Trophoblast cell (in vitro differentiated cells and primary cell): ENCODE measurements at regions not wholly inside any gene's neighbourhood (a gene's known extent, or its start where the extent isn't known, plus 50 kb on each side); places are given as distances from the start of the nearest gene placed in this dataset.

Source experiments
- DNase-seq, 2 donors: peaks; one replicate each; pipeline ENCODE4 v3.0.0-alpha.2; 2016
- H2AFZ ChIP-seq: 2 replicates; pipeline ENCODE4 v1.6.1; 2013; ENCODE audit warnings: low read length, moderate library complexity, mild to moderate bottlenecking; ENCODE audit not compliant: insufficient read depth, poor library complexity
- H2AK5ac ChIP-seq: 2 replicates; pipeline ENCODE4 v1.6.1; 2013; ENCODE audit warnings: mild to moderate bottlenecking, low read length
- H2BK120ac ChIP-seq: 2 replicates; pipeline ENCODE4 v1.6.1; 2013; ENCODE audit warnings: low read length, mild to moderate bottlenecking, moderate library complexity; ENCODE audit not compliant: insufficient read depth, poor library complexity
- H2BK12ac ChIP-seq: 2 replicates; pipeline ENCODE4 v1.6.1; 2013; ENCODE audit warnings: mild to moderate bottlenecking, low read length, moderate library complexity
- H2BK5ac ChIP-seq: 2 replicates; pipeline ENCODE4 v1.6.1; 2013; ENCODE audit warnings: low read length, low read depth, moderate library complexity, mild to moderate bottlenecking; ENCODE audit not compliant: poor library complexity
- H3K14ac ChIP-seq: 2 replicates; pipeline ENCODE4 v1.6.1; 2013; ENCODE audit warnings: mild to moderate bottlenecking, low read length
- H3K18ac ChIP-seq: 2 replicates; pipeline ENCODE4 v1.6.1; 2013; ENCODE audit warnings: mild to moderate bottlenecking, low read length
- H3K23ac ChIP-seq: 2 replicates; pipeline ENCODE4 v1.6.1; 2013; ENCODE audit warnings: low read length
- H3K27ac ChIP-seq: 2 replicates; pipeline ENCODE4 v1.5.1; 2013; ENCODE audit warnings: low read depth, mild to moderate bottlenecking, inconsistent platforms, low read length, moderate library complexity
- H3K27me3 ChIP-seq: 2 replicates; pipeline ENCODE4 v1.6.1; 2013; ENCODE audit warnings: inconsistent platforms, mild to moderate bottlenecking, low read length, moderate library complexity; ENCODE audit not compliant: insufficient read depth
- H3K36me3 ChIP-seq, 2 experiments: 1 replicate in 1 of 2; 2 replicates in 1 of 2; pipeline ENCODE4 v1.6.1; 2013; ENCODE audit warnings: low read length in 2 of 2, mild to moderate bottlenecking in 2 of 2, moderate library complexity in 1 of 2; ENCODE audit not compliant: insufficient read depth in 2 of 2, control insufficient read depth in 1 of 2
- H3K4ac ChIP-seq: 2 replicates; pipeline ENCODE4 v1.6.1; 2013; ENCODE audit warnings: low read depth, mild to moderate bottlenecking, low read length, moderate library complexity
- H3K4me1 ChIP-seq, 2 experiments: 1 replicate in 1 of 2; 2 replicates in 1 of 2; pipeline ENCODE4 v1.6.1; 2013; ENCODE audit warnings: low read length in 2 of 2, mild to moderate bottlenecking in 2 of 2, moderate library complexity in 1 of 2; ENCODE audit not compliant: insufficient read depth in 2 of 2, control insufficient read depth in 1 of 2
- H3K4me2 ChIP-seq: 2 replicates; pipeline ENCODE4 v1.6.1; 2013; ENCODE audit warnings: inconsistent platforms, mild to moderate bottlenecking, low read length, moderate library complexity
- H3K4me3 ChIP-seq: 2 replicates; pipeline ENCODE4 v1.5.1; 2013; ENCODE audit warnings: mild to moderate bottlenecking, low read depth, low read length, inconsistent platforms
- H3K79me1 ChIP-seq: one replicate; pipeline ENCODE4 v1.6.1; 2013; ENCODE audit warnings: low read length
- H3K79me2 ChIP-seq: 2 replicates; pipeline ENCODE4 v1.6.1; 2013; ENCODE audit warnings: low read length, mild to moderate bottlenecking; ENCODE audit not compliant: control insufficient read depth, insufficient read depth, poor library complexity
- H3K9ac ChIP-seq: 2 replicates; pipeline ENCODE4 v1.6.1; 2013; ENCODE audit warnings: mild to moderate bottlenecking, low read length
- H3K9me3 ChIP-seq: 2 replicates; pipeline ENCODE4 v1.6.1; 2013; ENCODE audit warnings: low read depth, mild to moderate bottlenecking, control low read depth, inconsistent platforms, low read length; ENCODE audit not compliant: insufficient read depth
- H4K12ac ChIP-seq: 2 replicates; pipeline ENCODE4 v1.6.1; 2013; ENCODE audit warnings: low read depth, mild to moderate bottlenecking, low read length, moderate library complexity
- H4K8ac ChIP-seq: 2 replicates; pipeline ENCODE4 v1.6.1; 2013; ENCODE audit warnings: low read depth, mild to moderate bottlenecking, low read length, moderate library complexity
- H4K91ac ChIP-seq: one replicate; pipeline ENCODE4 v1.6.1; 2013; ENCODE audit warnings: low read depth, mild to moderate bottlenecking, low read length, moderate library complexity
- WGBS: extraction: QIAGEN DNeasy Blood & Tissue Kit; methylation state at CpG from one replicate; pipeline ENCODE4 v1.1.7; 2013; ENCODE audit warnings: missing lambda C conversion rate; ENCODE audit not compliant: insufficient read length, insufficient coverage; ENCODE audit errors: extremely low coverage; 5-methylcytosine and 5-hydroxymethylcytosine counted together

DNA sequence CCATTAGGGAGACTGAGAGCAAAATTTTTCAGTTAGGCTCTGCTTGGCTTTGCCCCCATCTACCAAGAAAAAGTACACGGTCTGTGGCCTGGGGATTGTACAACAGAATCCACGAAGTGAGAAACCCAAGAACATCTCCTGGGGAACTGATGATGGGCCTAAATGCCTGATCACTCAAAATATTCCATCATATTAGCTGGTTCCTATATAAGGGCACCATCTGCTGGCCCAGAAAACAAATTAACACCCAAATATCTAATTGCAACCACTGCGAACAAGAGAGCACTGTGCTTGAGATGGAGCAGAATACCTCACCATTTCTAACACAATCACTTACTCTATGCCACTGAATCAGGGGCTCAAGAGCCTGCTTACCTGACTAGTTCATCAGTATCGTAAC lies 250.8 kb upstream of the RBMY1B start:
- H3K18ac ChIP-seq = no peak overlapping the region
- H3K9me3 ChIP-seq = peaks cover 2% of the 10 kb centered on the region
- DNase-seq = no peak
- H3K23ac ChIP-seq = no peak overlapping the region
- H4K91ac ChIP-seq = no peak overlapping the region
- H3K36me3 ChIP-seq = no peaks in the 10 kb centered on the region
- H3K4me2 ChIP-seq = no peak overlapping the region
- H2AK5ac ChIP-seq = no peak overlapping the region
- no peak overlapping the region for H3K14ac ChIP-seq
- H3K27me3 ChIP-seq = no peaks in the 10 kb centered on the region
- no CpG with 5 or more reads among the region's 4 CpGs for WGBS
- no peaks in the 10 kb centered on the region for H3K79me1 ChIP-seq
- no peak overlapping the region for H2BK12ac ChIP-seq
- H4K12ac ChIP-seq = no peak overlapping the region
- no peaks in the 10 kb centered on the region for H3K79me2 ChIP-seq
- no peak overlapping the region for H2AFZ ChIP-seq
- H2BK5ac ChIP-seq = no peak overlapping the region
- no peaks in the 10 kb centered on the region for H3K4me1 ChIP-seq
- H2BK120ac ChIP-seq = no peak overlapping the region
- H3K9ac ChIP-seq = no peak overlapping the region
- no peak overlapping the region for H4K8ac ChIP-seq
- no peak overlapping the region for H3K4me3 ChIP-seq
- H3K4ac ChIP-seq = no peak overlapping the region
- H3K27ac ChIP-seq = no peak overlapping the region

- no peaks in the 10 kb centered on the region for H3K79me1 ChIP-seq
- no peak overlapping the region for H4K91ac ChIP-seq
- H3K4ac ChIP-seq = no peak overlapping the region
- H3K9me3 ChIP-seq = peaks cover 2% of the 10 kb centered on the region
- no peak overlapping the region for H3K4me2 ChIP-seq
- no peaks in the 10 kb centered on the region for H3K36me3 ChIP-seq
- no peak overlapping the region for H3K9ac ChIP-seq
- no peak overlapping the region for H2BK5ac ChIP-seq
- no peak overlapping the region for H3K14ac ChIP-seq
- no peak overlapping the region for H3K27ac ChIP-seq
- H2BK120ac ChIP-seq = no peak overlapping the region
- no peaks in the 10 kb centered on the region for H3K27me3 ChIP-seq
- no CpG with 5 or more reads among the region's 4 CpGs for WGBS
- no peak for DNase-seq
- H2BK12ac ChIP-seq = no peak overlapping the region
- H2AK5ac ChIP-seq = no peak overlapping the region
- no peak overlapping the region for H4K8ac ChIP-seq
- no peaks in the 10 kb centered on the region for H3K4me1 ChIP-seq
- no peak overlapping the region for H3K4me3 ChIP-seq
- H3K18ac ChIP-seq = no peak overlapping the region
- H2AFZ ChIP-seq = no peak overlapping the region
- no peaks in the 10 kb centered on the region for H3K79me2 ChIP-seq
- no peak overlapping the region for H3K23ac ChIP-seq
- no peak overlapping the region for H4K12ac ChIP-seq
Measured at GRCh38 chrY:21261158-21261557, 250.0 kb upstream of the RBMY1B start.

DNA sequence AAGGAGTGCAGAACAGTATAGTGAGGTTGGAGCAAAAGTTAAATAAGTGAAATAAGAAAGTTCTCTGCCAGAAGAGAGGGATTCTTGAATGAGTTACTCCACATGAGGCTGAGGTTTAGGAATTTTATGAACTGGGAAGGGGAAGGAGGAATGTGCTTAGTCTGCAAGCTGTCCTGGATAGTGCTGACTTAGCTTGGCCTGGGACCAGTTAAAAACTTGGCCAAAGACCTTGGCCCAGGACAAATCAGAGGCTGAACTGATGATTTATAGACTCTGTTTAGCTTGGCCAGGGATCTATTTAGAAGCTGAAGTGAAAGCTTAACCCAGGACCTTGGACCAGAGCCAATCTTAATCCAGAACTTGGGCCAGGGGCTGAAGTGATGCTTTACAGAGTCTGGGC lies 244.4 kb upstream of the RBMY1B start:
- H3K4me3 ChIP-seq = no peak overlapping the region
- H3K79me1 ChIP-seq = no peaks in the 10 kb centered on the region
- no peak for DNase-seq
- H2AK5ac ChIP-seq = no peak overlapping the region
- no peaks in the 10 kb centered on the region for H3K4me1 ChIP-seq
- no peaks in the 10 kb centered on the region for H3K27me3 ChIP-seq
- no peak overlapping the region for H3K4ac ChIP-seq
- no peaks in the 10 kb centered on the region for H3K79me2 ChIP-seq
- H3K4me2 ChIP-seq = no peak overlapping the region
- H2AFZ ChIP-seq = no peak overlapping the region
- H2BK12ac ChIP-seq = no peak overlapping the region
- no peak overlapping the region for H2BK5ac ChIP-seq
- no peak overlapping the region for H3K9ac ChIP-seq
- H4K12ac ChIP-seq = no peak overlapping the region
- H3K9me3 ChIP-seq = peaks cover 2% of the 10 kb centered on the region
- no peak overlapping the region for H3K27ac ChIP-seq
- no peak overlapping the region for H3K23ac ChIP-seq
- no peak overlapping the region for H3K18ac ChIP-seq
- H2BK120ac ChIP-seq = no peak overlapping the region
- no peak overlapping the region for H3K14ac ChIP-seq
- H3K36me3 ChIP-seq = no peaks in the 10 kb centered on the region
- H4K8ac ChIP-seq = no peak overlapping the region
- H4K91ac ChIP-seq = no peak overlapping the region

- Histone ChIP-seq H2BK120ac (no peak overlapping the region), H4K8ac (no peak overlapping the region), H2BK12ac (no peak overlapping the region), H3K27ac (no peak overlapping the region), H3K36me3 (no peaks in the 10 kb centered on the region), H3K9me3 (peaks cover 2% of the 10 kb centered on the region), H3K14ac (no peak overlapping the region), H3K79me2 (no peaks in the 10 kb centered on the region), H3K23ac (no peak overlapping the region), H3K79me1 (no peaks in the 10 kb centered on the region), H4K12ac (no peak overlapping the region), H2AK5ac (no peak overlapping the region), H3K27me3 (no peaks in the 10 kb centered on the region), H3K9ac (no peak overlapping the region), H3K4me3 (no peak overlapping the region), H2AFZ (no peak overlapping the region), H3K18ac (no peak overlapping the region), H3K4me1 (no peaks in the 10 kb centered on the region), H3K4me2 (no peak overlapping the region), H4K91ac (no peak overlapping the region), H2BK5ac (no peak overlapping the region), H3K4ac (no peak overlapping the region)
- WGBS = no CpG with 5 or more reads among the region's 1 CpG
- no peak for DNase-seq
Measured at GRCh38 chrY:21267164-21267563, 244.0 kb upstream of the RBMY1B start.

- Histone ChIP-seq H3K4me2 (no peak overlapping the region), H3K14ac (no peak overlapping the region), H2BK5ac (no peak overlapping the region), H3K4ac (no peak overlapping the region), H2AK5ac (no peak overlapping the region), H3K23ac (no peak overlapping the region), H3K9ac (no peak overlapping the region), H3K79me1 (no peaks in the 10 kb centered on the region), H3K4me3 (no peak overlapping the region), H3K18ac (no peak overlapping the region), H3K79me2 (no peaks in the 10 kb centered on the region), H2AFZ (no peak overlapping the region), H4K8ac (no peak overlapping the region), H4K12ac (no peak overlapping the region), H3K4me1 (no peaks in the 10 kb centered on the region), H4K91ac (no peak overlapping the region), H3K27ac (no peak overlapping the region), H2BK120ac (no peak overlapping the region), H3K9me3 (no peaks in the 10 kb centered on the region), H2BK12ac (no peak overlapping the region), H3K36me3 (no peaks in the 10 kb centered on the region), H3K27me3 (no peaks in the 10 kb centered on the region)
- no CpG with 5 or more reads among the region's 4 CpGs for whole genome bisulfite sequencing
- no peak for DNase-seq
Measured at GRCh38 chrY:21287769-21288168, 223.4 kb upstream of the RBMY1B start.
